HG02981 (cell line): ENCODE measurements at regions not wholly inside any gene's neighbourhood (a gene's known extent, or its start where the extent isn't known, plus 50 kb on each side); places are given as distances from the start of the nearest gene placed in this dataset.

Source experiments
- ATAC-seq: cut with Tn5 transposase; IDR thresholded peaks from one replicate; pipeline ENCODE4 v1.9.1; 2021; ENCODE audit warnings: mild to moderate bottlenecking, moderate library complexity; ENCODE audit not compliant: unreplicated experiment

DNA sequence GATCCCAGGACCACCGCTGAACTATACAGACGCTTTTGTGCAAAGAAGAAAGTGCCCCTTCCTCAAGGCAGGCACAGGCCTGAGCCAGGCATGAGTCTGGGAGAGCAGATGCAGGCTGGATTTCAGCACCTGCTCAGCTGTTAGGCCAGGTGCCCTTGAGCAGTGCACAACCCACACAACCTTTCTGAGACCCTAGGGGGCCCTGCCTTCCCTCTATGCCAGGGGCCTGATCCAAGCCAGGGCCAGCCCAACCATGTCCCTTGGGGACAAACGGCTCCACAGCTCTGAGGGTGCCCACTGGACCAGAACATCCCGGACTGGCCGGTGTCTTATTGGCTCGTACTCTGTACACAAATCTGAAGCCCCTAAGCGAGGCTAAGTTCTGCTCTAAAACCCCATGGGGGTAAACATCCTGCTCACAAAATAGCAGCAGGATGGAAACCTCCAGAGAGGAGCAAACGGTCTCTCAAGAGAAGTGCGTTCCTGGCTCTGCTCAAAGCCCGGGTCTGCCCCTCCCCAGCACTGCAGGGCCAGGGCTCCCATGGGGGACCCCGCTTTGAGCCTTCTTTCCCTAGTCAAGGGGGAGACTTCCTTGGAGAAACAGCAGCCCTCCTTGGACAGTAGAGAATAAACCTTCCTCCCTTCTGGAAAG, 275.1 kb downstream of the NPHP4 start:
- ATAC-seq = no peak

DNA sequence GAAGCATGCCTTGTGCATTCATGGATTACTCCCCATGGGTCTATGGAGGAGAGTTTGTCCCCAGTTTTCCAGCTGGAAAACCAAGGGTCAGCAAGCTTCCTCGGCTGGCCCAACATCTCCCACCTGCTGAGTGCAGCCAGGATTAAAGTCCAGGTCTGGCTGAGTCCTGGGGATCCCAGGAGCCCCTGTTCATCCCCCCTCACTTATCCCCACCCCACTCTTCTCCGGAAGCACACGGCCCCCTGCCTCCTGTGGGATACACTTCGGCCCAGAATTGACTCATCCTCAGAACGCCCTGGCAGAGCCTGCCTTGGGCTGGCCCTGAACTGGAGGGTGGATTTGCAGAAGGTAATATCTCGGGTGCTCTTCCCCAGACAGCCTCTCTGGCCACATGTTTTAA, 276.1 kb downstream of the NPHP4 start:
- no peak for ATAC-seq

GRCh38 chr1:5713101-5714010, 278.9 kb downstream of the NPHP4 start:
- no peak for ATAC-seq

- no peak for ATAC-seq
Measured at GRCh38 chr1:5711956-5712645, 280.1 kb downstream of the NPHP4 start.

DNA sequence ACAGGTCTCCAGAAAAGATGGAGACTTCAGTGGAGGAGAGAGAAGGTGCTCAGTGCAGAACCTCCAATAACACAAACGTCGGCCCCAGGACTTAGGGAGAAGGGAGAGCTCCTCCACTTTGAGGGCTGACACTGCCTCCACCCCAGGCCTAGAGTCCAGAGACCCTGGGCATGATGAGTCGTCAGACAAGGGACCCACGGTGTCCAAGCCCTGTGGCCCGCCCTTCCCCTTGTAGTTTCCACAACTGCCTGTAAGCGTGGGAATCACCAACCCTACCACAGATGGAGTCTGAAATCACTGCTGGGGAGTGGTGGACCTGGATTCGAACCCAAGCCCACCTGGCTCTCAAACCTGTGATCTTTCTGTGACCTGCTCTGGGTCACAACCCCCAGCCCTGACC, 281.1 kb downstream of the NPHP4 start:
- ATAC-seq = no peak

- ATAC-seq = no peak
Measured at GRCh38 chr1:5709976-5710375, 282.2 kb downstream of the NPHP4 start.

DNA sequence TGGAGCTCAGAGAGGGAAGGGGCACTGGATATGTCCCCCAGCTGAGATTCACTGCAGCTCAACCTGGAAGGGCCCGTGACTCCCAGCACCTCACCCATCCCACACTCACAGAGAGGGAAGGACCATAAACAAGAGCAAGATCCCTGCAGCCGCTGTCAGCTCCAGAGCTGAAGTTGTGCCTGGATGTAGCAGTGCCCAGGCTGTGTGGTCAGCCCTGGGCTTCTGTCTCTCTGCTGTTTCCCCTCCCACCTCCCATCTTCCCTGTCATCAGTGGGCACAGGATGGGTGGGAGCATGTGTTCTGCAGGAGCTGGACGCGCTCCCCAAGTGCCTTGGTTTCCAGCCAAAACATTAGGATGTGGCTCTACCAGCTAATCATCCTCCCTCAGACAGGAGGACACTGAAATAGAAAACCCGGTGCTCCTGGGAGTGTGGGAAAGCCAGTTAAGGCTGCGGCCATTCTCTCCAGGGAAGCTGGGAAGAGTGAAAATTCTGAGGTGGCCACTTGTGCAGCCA, 282.7 kb downstream of the NPHP4 start:
- ATAC-seq = no peak

DNA sequence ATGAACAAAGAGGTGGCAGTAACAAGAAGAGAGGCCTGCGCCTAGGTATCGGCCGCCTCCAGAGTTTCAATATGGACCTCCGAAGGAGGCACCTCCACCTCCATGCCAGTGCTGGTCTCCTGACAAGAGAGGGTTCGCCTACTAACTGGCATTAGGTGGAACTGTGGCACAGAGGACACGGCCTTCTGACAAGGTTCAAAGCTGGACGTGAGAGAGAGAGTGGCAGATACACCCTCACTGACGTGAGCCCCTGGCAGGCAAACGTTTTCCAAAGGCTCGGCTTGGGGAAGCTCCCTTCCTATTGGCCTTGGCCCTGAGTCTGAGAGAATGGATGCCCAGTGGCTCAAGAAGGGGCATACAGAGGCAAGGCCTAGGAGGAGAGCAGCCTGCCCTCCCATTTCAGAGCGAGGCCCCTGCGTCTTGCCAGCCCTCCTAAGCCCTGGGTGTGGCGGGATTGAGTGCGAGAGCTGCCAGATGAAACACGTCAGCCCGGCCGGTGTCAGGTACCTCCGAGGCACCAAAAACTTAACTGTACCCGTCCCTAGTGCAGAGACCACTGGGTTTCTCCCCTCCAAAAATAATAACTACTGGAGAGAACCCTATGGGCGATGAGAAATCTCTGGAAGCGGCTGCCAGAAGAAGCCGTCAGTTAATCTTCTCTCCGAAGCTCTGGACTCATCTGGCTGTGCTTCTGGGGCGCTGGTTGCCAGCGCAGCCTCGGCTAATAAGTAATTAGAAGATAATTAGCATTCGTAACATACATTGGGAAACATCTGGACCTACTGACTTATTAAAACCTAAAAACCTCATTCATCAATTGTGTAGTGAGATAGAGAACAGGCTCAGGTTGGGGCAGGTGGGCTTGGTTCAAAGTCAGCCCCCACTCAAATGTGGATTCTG, 283.6 kb downstream of the NPHP4 start:
- no peak for ATAC-seq

DNA sequence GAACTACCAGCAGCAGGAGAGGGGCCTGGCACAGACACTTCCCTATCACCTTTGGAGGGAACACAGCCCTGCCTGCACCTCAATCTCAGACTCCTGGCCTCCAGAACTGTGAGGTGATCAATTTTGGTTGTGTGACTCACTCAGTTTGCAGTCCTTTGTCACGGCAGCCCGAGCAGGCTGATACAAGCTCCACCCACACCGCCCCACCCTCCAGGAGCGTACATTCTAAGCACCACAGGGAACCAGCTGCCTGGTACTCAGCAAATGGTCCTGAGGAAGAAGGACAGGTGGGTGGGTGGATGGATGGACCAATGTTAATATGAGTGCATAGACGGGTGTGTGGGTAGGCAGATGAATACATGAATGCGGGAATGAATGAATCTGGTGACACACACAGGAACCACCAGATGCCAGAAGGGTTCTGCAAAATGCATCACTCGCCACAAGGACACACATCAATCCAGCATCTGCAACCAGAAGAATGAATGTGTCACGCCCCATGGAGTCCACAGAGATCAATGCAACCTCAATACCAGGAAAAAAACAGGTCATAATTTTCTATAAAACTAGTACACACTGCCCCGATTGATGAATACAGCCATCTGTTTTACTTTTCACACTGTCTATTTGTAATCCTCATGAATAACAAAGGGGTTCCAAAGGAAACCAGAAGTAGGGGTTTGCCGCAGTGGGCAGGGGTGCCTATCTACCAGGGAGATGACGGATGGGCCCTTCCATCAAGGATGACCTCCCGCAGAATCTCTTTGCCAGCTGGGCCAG, 284.5 kb downstream of the NPHP4 start:
- ATAC-seq = no peak

DNA sequence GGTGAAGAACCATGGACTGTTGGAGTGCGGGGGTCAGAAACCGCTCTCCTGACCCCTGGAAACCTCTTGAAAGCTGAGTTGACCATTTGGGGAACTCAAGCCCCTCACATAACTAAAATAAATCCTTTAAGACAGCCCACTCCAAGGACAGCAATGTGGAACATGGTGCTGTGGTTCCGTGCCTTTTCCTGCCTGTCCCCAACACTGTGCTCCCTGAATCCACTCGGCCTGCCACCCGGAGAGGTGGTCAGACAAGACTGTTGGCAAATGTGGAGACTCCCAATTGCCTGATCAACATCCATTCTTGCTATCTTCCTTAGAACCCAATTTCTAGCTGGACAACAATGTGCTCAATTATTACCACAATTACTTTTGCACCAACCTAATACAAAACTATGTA, 286.0 kb downstream of the NPHP4 start:
- no peak for ATAC-seq

DNA sequence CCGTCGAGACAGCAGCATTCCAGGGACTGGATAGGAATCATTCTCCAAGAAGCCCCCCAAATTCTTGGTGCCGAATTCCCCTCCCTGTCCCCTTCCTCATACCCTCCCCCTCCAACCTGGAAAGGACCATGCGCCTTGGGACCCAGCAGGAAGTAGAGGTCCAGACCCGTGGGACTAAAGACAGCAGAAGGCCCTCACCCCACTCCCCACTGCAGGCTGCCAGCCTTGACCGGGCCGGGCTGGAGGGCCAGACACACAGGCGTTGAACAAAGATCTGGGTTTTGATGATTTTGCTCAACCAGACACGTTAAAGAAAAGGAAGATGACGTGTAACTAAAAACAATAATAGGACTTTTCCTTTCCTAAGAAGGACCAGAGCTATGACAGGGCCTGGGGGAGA, 286.5 kb downstream of the NPHP4 start:
- no peak for ATAC-seq

- ATAC-seq = no peak
Measured at GRCh38 chr1:5704561-5705514, 287.4 kb downstream of the NPHP4 start.

DNA sequence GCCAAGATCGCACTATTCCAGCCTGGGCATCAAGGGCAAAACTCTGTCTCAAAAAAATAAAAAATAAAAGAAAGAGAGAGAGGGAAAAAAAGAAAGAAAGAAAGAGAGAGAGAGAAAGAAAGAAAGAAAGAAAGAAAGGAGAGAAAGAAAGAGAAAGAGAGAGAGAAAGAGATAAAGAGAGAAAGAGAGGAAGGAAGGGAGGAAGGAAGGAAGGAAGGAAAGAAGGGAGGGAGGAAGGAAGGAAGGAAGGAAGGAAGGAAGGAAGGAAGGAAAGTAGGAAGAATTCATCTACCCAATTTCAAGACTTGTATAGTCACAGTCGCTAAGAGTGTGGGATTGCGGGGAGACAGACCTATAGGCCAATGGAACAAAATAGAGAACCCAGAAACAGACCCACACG, 290.6 kb downstream of the NPHP4 start:
- no peak for ATAC-seq

- ATAC-seq = no peak
Measured at GRCh38 chr1:5693568-5693967, 298.7 kb downstream of the NPHP4 start.

DNA sequence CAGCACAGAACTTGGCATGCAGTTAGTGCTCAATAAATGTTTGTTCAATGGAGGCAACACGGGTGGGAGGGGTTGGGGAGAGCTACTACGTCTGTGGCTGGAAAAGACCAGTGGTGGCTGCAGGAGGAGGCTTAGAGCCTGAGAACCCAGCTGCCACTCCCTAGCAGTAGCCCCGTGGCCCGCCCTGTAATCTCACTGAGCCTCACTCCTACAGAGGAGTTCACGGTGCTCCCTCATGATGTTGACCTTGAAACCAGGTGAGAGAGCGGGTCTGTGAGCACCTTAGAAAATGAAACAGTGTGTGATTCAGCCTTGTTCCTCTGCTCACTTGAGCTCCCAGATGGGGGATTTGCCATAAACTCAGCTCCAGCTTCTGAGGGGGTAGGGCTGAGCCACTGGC, 299.6 kb downstream of the NPHP4 start:
- no peak for ATAC-seq

DNA sequence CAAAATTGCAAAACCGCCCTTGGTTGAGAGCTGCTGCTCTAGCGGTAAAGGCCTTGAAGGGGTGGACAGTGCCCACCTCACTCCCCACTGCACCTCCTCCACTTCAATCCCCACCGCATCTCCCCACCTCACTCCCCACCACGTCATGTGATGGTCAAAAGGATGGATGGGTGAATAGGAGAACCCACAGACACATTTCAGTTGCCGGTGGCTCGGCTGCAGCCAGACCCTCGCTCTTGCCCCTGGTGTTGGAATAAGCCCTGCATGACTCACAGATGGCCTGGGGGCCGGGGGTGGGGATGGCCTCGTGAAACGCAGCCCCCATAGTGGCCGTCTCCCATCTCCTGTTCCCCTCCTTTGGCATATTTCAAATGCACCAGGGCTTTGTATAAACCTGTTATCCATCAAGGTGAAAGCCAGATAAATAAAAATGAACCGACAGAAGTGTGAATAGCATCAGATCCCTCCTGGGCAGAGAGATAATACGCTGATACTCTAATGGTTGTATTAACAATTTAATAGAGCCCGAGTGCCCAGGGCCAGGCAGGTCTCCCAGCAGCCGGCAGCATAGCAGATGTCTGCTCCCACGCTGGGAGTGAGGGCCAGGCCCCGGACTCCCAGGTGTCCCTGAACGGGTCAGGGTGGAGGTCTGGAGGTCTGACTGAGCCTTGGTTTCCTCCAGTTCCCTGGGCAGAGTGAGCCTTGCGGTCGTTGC, 300.3 kb downstream of the NPHP4 start:
- no peak for ATAC-seq

- ATAC-seq = no peak
Measured at GRCh38 chr1:5690898-5691297, 301.3 kb downstream of the NPHP4 start.

- no peak for ATAC-seq
Measured at GRCh38 chr1:5690291-5690690, 301.9 kb downstream of the NPHP4 start.
